K562 (cell line): ENCODE measurements at regions not wholly inside any gene's neighbourhood (a gene's known extent, or its start where the extent isn't known, plus 50 kb on each side); places are given as distances from the start of the nearest gene placed in this dataset.
"Not testable (repeated sequence)": the region's sequence is repeated elsewhere in the genome, so short reads cannot be mapped to it uniquely, and the experiment has no call there.

Source experiments
- FOXP1 ChIP-seq: sonication (generic); formaldehyde crosslinking; IDR thresholded peaks from 2 replicates; pipeline ENCODE4 v1.8.0; 2022; ENCODE audit warnings: mild to moderate bottlenecking, missing genetic modification reagents
- NCOA1 ChIP-seq: fragments of 450-650 bp; IDR thresholded peaks from 2 replicates; pipeline ENCODE4 v1.6.1; 2016; ENCODE audit warnings: low read depth
- NONO ChIP-seq, 2 experiments: fragments of 200-400 bp in 1 of 2; fragments of 450-650 bp in 1 of 2; formaldehyde crosslinking in 1 of 2; IDR thresholded peaks; 2 replicates each; pipeline ENCODE4 v1.6.1; 2017; ENCODE audit warnings: low read depth in 2 of 2, mild to moderate bottlenecking in 2 of 2, moderate library complexity in 2 of 2, low read length in 1 of 2
- POLR2AphosphoS5 ChIP-seq: IDR thresholded peaks from 2 replicates; pipeline ENCODE4 v1.6.1; 2011; ENCODE audit warnings: mild to moderate bottlenecking, low read depth, low read length, moderate library complexity; ENCODE audit not compliant: control insufficient read depth, insufficient read depth
- RCOR1 ChIP-seq, 2 experiments: IDR thresholded peaks; 2 replicates each; pipeline ENCODE4 v1.6.1; 2012; ENCODE audit warnings: low read depth in 2 of 2, low read length in 2 of 2, borderline replicate concordance in 1 of 2, improper control_type of control experiment in 1 of 2
- STAT5B ChIP-seq: fragments of 250-450 bp; sonication (Bioruptor Pico); IDR thresholded peaks from 2 replicates; pipeline ENCODE4 v1.8.0; 2021; ENCODE audit warnings: mild to moderate bottlenecking, inconsistent platforms
- TCF7L2 ChIP-seq: fragments of 150-350 bp; IDR thresholded peaks from 2 replicates; pipeline ENCODE4 v1.6.1; 2016; ENCODE audit warnings: low read depth, mild to moderate bottlenecking, low read length, moderate library complexity
- TFAP4 ChIP-seq: sonication (generic); formaldehyde crosslinking; IDR thresholded peaks from 2 replicates; pipeline ENCODE4 v1.8.0; 2022; ENCODE audit warnings: missing genetic modification reagents, mild to moderate bottlenecking, moderate library complexity, borderline replicate concordance
- XRCC5 ChIP-seq: fragments of 200-400 bp; formaldehyde crosslinking; IDR thresholded peaks from 2 replicates; pipeline ENCODE4 v1.6.1; 2017; ENCODE audit warnings: low read depth, mild to moderate bottlenecking, low read length

GRCh38 chr17:64791226-64791625 is 128.1 kb downstream of the LRRC37A3 start:
- not testable (repeated sequence) for TF ChIP-seq FOXP1; STAT5B (CRISPR knock-in tag); RCOR1 (IDR thresholded peaks at IDR 0.05; ENCODE audit: borderline replicate concordance in 1 of 2, low read depth in 2 of 2, low read length in 2 of 2); NCOA1; POLR2AphosphoS5; TFAP4 (CRISPR knock-in tag); TCF7L2; NONO (IDR thresholded peaks at IDR 0.05; ENCODE audit: low read depth in 2 of 2, low read length in 1 of 2); XRCC5
